Testis (tissue), 2 donors: ENCODE measurements at regions not wholly inside any gene's neighbourhood (a gene's known extent, or its start where the extent isn't known, plus 50 kb on each side); places are given as distances from the start of the nearest gene placed in this dataset.

Experiments used
- DNase-seq: peaks from one replicate; pipeline ENCODE4 v3.0.0-alpha.2; 2019
- H3K27ac ChIP-seq, 2 donors: fragments of 200-600 bp; sonication (generic); one replicate each; pipeline ENCODE4 v1.5.1; 2019
- H3K27me3 ChIP-seq: fragments of 200-600 bp; sonication (generic); one replicate; pipeline ENCODE4 v1.5.1; 2019
- H3K36me3 ChIP-seq: fragments of 200-600 bp; sonication (generic); one replicate; pipeline ENCODE4 v1.5.1; 2017; ENCODE audit warnings: low read depth; ENCODE audit errors: missing control alignments
- H3K4me1 ChIP-seq: fragments of 200-600 bp; sonication (generic); one replicate; pipeline ENCODE4 v1.5.1; 2019
- H3K4me3 ChIP-seq, 2 donors: fragments of 200-600 bp; sonication (generic); one replicate each; pipeline ENCODE4 v1.5.1; 2017 to 2019
- H3K9me3 ChIP-seq: fragments of 200-600 bp; sonication (generic); one replicate; pipeline ENCODE4 v1.5.1; 2017
- POLR2A ChIP-seq: fragments of 450-650 bp; IDR thresholded peaks from one replicate; pipeline ENCODE4 v1.6.1; 2017; ENCODE audit warnings: antibody characterized with exemption, mild to moderate bottlenecking, moderate library complexity
- WGBS, 2 donors: methylation state at CpG; one replicate each; pipeline ENCODE4 v1.1.5; 2018; 5-methylcytosine and 5-hydroxymethylcytosine counted together
- intact Hi-C: fragments of 100-400 bp; cut with DNase I; formaldehyde crosslinking; loops from one replicate; pipeline ENCODE4 v1.15.1; 2023; ENCODE audit warnings: low total_unique reads
- TF ChIP-seq, protein P1 (sequence below), 3 experiments: fragments of 450-650 bp in 2 of 3; fragments of 200-600 bp in 1 of 3; sonication (generic) in 1 of 3; IDR thresholded peaks; one replicate each; pipeline ENCODE4 v1.5.1; 2016 to 2019; ENCODE audit warnings: antibody characterized with exemption in 3 of 3, mild to moderate bottlenecking in 2 of 3, moderate library complexity in 1 of 3

DNA sequence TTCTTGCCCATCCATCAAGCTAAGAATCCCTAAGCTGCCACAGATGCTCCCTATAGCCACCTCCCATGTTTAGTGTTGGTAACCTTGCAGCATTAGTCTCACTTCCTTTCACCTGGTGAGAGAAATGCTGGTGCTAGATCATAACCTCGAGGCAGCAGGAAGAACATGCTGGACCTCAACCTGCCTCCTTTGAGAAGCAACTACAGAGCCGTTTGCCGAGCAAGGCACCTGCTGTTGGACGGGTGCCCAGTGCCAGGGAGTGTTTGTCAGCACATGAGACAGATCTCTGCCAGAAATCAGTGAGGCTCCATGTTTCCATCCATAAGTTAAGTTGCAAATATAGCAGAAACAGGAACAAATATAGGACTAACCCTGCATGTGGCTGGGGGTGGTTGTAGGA, 955.7 kb downstream of the TUSC7 start:
- Histone ChIP-seq H3K27me3 (no peaks in the 10 kb centered on the region), H3K4me3 (no peak overlapping the region), H3K27ac (no peak overlapping the region), H3K36me3 (no peaks in the 10 kb centered on the region), H3K4me1 (no peaks in the 10 kb centered on the region), H3K9me3 (no peaks in the 10 kb centered on the region)
- intact Hi-C loops = loop anchor here (5.0 kb wide), 1 partner anchor 238 kb away; no protein-coding TSS in a partner anchor
- 57 to 62% methylated on average over 4 of the region's 4 CpGs for WGBS, 2 donors
- TF ChIP-seq POLR2A = no peak
- TF ChIP-seq, protein P1, sequence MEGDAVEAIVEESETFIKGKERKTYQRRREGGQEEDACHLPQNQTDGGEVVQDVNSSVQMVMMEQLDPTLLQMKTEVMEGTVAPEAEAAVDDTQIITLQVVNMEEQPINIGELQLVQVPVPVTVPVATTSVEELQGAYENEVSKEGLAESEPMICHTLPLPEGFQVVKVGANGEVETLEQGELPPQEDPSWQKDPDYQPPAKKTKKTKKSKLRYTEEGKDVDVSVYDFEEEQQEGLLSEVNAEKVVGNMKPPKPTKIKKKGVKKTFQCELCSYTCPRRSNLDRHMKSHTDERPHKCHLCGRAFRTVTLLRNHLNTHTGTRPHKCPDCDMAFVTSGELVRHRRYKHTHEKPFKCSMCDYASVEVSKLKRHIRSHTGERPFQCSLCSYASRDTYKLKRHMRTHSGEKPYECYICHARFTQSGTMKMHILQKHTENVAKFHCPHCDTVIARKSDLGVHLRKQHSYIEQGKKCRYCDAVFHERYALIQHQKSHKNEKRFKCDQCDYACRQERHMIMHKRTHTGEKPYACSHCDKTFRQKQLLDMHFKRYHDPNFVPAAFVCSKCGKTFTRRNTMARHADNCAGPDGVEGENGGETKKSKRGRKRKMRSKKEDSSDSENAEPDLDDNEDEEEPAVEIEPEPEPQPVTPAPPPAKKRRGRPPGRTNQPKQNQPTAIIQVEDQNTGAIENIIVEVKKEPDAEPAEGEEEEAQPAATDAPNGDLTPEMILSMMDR (IDR thresholded peaks at IDR 0.05) = no peak
- DNase-seq = no peak

DNA sequence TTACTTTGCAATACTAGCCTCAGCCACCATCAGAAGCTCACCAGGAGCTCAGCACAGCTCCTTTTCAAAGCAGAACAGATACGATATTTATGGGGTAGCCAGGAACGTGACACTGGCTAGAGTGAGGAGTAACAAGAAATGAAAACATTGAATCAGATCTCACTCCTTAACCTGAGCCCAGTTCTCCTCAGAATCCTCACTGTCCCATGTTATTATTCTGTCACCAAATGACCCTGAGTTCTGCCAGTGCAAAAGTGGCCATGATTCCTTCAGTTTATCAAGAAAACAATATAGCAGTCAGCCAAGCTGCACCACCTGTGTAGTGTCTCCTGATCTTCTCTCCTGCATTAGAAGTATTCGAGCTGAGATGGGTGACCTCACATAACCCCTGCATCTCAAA, 956.7 kb downstream of the TUSC7 start:
- TF ChIP-seq, protein P1 (IDR thresholded peaks at IDR 0.05) = no peak
- TF ChIP-seq POLR2A = no peak
- Histone ChIP-seq H3K36me3 (no peaks in the 10 kb centered on the region), H3K4me1 (no peaks in the 10 kb centered on the region), H3K4me3 (no peak overlapping the region), H3K9me3 (no peaks in the 10 kb centered on the region), H3K27ac (no peak overlapping the region), H3K27me3 (no peaks in the 10 kb centered on the region)
- intact Hi-C loops = loop anchor here (5.0 kb wide), 1 partner anchor 239 kb away; no protein-coding TSS in a partner anchor
- WGBS, 2 donors = 29 to 49% methylated on average over 3 of the region's 3 CpGs
- DNase-seq = no peak

DNA sequence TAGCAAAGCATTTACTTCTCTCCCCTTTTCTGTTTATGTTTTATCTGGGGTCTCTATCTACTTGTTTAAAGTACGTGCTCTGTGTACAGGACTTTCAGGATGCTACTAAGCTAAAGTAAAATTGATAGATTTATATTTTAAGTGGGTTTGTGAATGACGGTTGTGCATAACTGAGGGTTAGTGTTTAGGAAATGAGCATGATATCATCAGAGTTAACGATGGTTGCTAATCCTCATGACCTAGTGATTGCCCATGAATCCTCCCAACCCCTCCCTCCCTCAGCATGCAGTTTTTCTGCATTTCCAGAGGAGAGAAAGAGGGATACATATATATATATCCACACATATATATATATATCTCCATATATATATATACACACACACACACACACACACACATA, 957.2 kb downstream of the TUSC7 start:
- Histone ChIP-seq H3K4me1 (no peaks in the 10 kb centered on the region), H3K4me3 (no peak overlapping the region), H3K27me3 (no peaks in the 10 kb centered on the region), H3K9me3 (no peaks in the 10 kb centered on the region), H3K27ac (no peak overlapping the region), H3K36me3 (no peaks in the 10 kb centered on the region)
- intact Hi-C loops = loop anchor here (5.0 kb wide), 1 partner anchor 240 kb away; no protein-coding TSS in a partner anchor
- no peak for TF ChIP-seq POLR2A
- TF ChIP-seq, protein P1 (IDR thresholded peaks at IDR 0.05) = no peak
- 62 to 67% methylated on average over 3 of the region's 3 CpGs for WGBS, 2 donors
- DNase-seq = no peak

DNA sequence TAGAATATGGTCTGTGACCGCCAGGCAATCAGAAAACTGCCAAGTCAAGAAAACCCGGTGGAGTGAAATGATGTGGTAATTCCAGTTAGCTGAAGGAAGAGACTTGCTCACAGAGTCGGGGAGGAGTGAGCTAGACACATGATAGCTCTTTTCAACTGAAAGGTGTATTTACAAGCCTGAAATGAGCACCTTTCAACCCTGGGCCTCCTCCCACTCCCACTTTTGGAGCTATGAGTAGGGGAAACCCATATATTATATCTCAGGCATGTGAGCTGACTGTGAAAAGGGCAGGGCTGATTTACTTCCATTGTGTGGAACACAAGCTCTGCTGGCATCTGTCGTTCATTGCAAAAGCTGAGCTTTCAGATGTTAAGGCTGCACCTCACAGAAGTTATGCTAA, 960.2 kb downstream of the TUSC7 start:
- no peaks in the 10 kb centered on the region for H3K9me3 ChIP-seq
- H3K27ac ChIP-seq = no peak overlapping the region
- 69 to 76% methylated on average over 4 of the region's 4 CpGs for whole genome bisulfite sequencing, 2 donors
- no peak for DNase-seq
- H3K36me3 ChIP-seq = no peaks in the 10 kb centered on the region
- intact Hi-C loops = loop anchor here (5.0 kb wide), 1 partner anchor 242 kb away; no protein-coding TSS in a partner anchor
- no peaks in the 10 kb centered on the region for H3K27me3 ChIP-seq
- H3K4me1 ChIP-seq = no peaks in the 10 kb centered on the region
- TF ChIP-seq, protein P1 (IDR thresholded peaks at IDR 0.05) = no peak
- TF ChIP-seq POLR2A = no peak
- H3K4me3 ChIP-seq = no peak overlapping the region

DNA sequence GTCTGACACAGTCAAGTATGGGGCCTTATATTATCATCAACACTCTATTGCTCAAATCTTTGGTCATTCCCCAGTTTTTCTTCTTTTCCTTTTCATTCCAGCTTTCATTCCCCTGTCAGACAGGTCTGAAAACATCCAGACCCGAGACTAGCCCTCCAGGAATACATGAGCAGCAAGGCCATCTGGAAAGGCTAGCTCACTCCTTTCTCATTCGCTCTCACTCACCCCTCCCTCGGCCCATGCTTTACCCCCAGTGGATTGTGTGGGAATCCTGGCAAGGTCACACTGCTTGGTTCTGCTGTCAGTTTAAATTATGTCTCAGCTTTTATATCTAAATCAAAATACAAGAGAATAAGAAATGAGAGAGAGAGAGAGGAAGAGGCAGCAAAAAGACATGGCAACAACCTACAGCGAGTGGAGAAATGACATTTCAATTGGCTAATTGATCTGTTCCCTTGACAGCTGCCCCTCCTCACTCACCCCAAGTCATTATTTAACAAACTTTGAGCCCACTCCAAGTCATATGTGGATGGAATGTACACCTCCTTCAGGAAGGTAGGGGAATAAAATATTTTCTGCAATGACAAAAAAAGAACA, 962.2 kb downstream of the TUSC7 start:
- intact Hi-C loops = no loop called here
- WGBS, 2 donors = 69 to 80% methylated on average over 4 of the region's 4 CpGs
- no peaks in the 10 kb centered on the region for H3K36me3 ChIP-seq
- H3K27ac ChIP-seq = no peak overlapping the region
- no peaks in the 10 kb centered on the region for H3K4me1 ChIP-seq
- no peak overlapping the region for H3K4me3 ChIP-seq
- TF ChIP-seq POLR2A = no peak
- TF ChIP-seq, protein P1 (IDR thresholded peaks at IDR 0.05) = no peak
- H3K9me3 ChIP-seq = no peaks in the 10 kb centered on the region
- no peak for DNase-seq
- no peaks in the 10 kb centered on the region for H3K27me3 ChIP-seq
